ENCODE measurements at regions not wholly inside any gene's neighbourhood (a gene's known extent, or its start where the extent isn't known, plus 50 kb on each side); places are given as distances from the start of the nearest gene placed in this dataset.

DNA sequence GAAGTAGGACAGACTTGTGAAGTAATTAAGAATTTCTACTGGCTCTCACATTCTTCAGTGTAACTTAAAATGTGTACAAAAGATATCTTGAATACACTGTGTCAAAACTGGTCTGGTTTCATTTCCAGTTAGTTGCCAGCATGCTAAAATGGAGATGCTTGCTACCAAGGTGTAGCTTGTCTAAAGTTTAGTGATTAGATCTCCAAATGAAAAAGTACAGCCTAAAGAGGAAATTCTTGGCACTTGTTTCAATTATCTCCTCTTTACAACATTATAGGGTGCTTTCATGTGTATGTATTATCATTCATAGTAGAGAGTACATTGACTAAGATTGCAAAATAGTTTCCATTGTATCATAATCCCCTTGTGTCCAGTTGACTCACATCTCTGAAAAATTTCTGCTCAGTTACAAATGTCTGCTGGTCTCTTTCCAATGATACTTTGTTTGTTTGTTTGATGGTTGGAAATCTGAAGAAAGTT is 97.3 kb upstream of the SPRY1 start:
- TF ChIP-seq, protein P1, sequence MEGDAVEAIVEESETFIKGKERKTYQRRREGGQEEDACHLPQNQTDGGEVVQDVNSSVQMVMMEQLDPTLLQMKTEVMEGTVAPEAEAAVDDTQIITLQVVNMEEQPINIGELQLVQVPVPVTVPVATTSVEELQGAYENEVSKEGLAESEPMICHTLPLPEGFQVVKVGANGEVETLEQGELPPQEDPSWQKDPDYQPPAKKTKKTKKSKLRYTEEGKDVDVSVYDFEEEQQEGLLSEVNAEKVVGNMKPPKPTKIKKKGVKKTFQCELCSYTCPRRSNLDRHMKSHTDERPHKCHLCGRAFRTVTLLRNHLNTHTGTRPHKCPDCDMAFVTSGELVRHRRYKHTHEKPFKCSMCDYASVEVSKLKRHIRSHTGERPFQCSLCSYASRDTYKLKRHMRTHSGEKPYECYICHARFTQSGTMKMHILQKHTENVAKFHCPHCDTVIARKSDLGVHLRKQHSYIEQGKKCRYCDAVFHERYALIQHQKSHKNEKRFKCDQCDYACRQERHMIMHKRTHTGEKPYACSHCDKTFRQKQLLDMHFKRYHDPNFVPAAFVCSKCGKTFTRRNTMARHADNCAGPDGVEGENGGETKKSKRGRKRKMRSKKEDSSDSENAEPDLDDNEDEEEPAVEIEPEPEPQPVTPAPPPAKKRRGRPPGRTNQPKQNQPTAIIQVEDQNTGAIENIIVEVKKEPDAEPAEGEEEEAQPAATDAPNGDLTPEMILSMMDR (IDR thresholded peaks at IDR 0.05; ENCODE audit: low read depth, low read length), result no peak
- TF ChIP-seq EZH2phosphoT487 (IDR thresholded peaks at IDR 0.05; ENCODE audit: low read depth), result no peak
